ENCODE measurements at regions not wholly inside any gene's neighbourhood (a gene's known extent, or its start where the extent isn't known, plus 50 kb on each side); places are given as distances from the start of the nearest gene placed in this dataset.
A peak's percentile ranks its signal among the peaks of the same experiment; 100 is the strongest.

- peaks cover 0 to 13% (median 0%) of the 10 kb centered on the region in 3 donors for H3K4me1 ChIP-seq
- WGBS, 2 donors: 43 to 47% methylated on average over 3 of the region's 3 CpGs
- no peaks in the 10 kb centered on the region for H3K36me3 ChIP-seq
- H3K27ac ChIP-seq: peak overlapping the region in 1 of 4 donors; percentile 25
- TF ChIP-seq POLR2A (IDR thresholded peaks at IDR 0.05): no peak
- no peak for TF ChIP-seq CTCF (IDR thresholded peaks at IDR 0.05)
- no peak overlapping the region for H3K4me3 ChIP-seq
- no peaks in the 10 kb centered on the region for H3K9me3 ChIP-seq
- H3K27me3 ChIP-seq: no peaks in the 10 kb centered on the region
- intact Hi-C loops (cut with DNase I): no loop called here
- no peak for DNase-seq
These were observed 535.8 kb upstream of the SLITRK1 start for GRCh38 chr13:84418041-84418440.

DNA sequence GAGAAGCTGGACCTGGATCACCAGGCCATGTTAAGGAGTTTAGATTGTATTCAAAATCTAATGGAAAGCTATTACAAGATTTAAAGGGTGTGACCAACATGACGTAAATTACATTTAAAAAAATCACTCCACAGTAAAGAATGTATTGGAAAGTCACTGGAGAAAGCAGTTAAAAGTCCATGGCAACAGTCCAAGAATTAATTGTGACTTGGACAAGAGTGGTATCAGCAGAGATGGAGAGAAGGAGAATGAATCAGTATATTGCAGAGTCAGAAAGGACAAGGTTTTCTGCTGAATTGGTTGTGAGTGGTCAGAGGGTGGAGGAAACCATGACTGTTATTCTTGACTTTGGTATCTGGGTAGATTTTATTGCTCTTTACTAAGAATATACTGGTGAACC, 535.1 kb upstream of the SLITRK1 start:
- Histone ChIP-seq H3K4me3 (no peak overlapping the region), H3K27me3 (no peaks in the 10 kb centered on the region), H3K4me1 (peaks cover 0 to 13% (median 0%) of the 10 kb centered on the region in 3 donors), H3K9me3 (no peaks in the 10 kb centered on the region), H3K27ac (no peak overlapping the region), H3K36me3 (no peaks in the 10 kb centered on the region)
- no peak for TF ChIP-seq POLR2A (IDR thresholded peaks at IDR 0.05)
- TF ChIP-seq CTCF (IDR thresholded peaks at IDR 0.05): no peak
- DNase-seq: no peak
- intact Hi-C loops (cut with DNase I): no loop called here
- 47 to 60% methylated on average over 1 of the region's 1 CpG for WGBS, 2 donors

GRCh38 chr13:84413016-84413415, 530.7 kb upstream of the SLITRK1 start:
- H3K4me3 ChIP-seq: no peak overlapping the region
- H3K27me3 ChIP-seq: no peaks in the 10 kb centered on the region
- H3K4me1 ChIP-seq: peaks cover 0 to 5% (median 0%) of the 10 kb centered on the region in 3 donors
- TF ChIP-seq POLR2A (IDR thresholded peaks at IDR 0.05): no peak
- no peak for TF ChIP-seq CTCF (IDR thresholded peaks at IDR 0.05)
- no peak for DNase-seq
- 63 to 77% methylated on average over 2 of the region's 2 CpGs for WGBS, 2 donors
- H3K36me3 ChIP-seq: no peaks in the 10 kb centered on the region
- intact Hi-C loops (cut with DNase I): no loop called here
- H3K9me3 ChIP-seq: no peaks in the 10 kb centered on the region
- no peak overlapping the region for H3K27ac ChIP-seq

- Histone ChIP-seq H3K27me3 (no peaks in the 10 kb centered on the region), H3K9me3 (no peaks in the 10 kb centered on the region), H3K4me3 (no peak overlapping the region), H3K36me3 (no peaks in the 10 kb centered on the region), H3K4me1 (peaks cover 0 to 7% (median 0%) of the 10 kb centered on the region in 3 donors), H3K27ac (no peak overlapping the region)
- DNase-seq: no peak
- TF ChIP-seq POLR2A (IDR thresholded peaks at IDR 0.05): no peak
- no peak for TF ChIP-seq CTCF (IDR thresholded peaks at IDR 0.05)
- intact Hi-C loops (cut with DNase I): no loop called here
- WGBS, 2 donors: 80 to 96% methylated on average over 1 of the region's 1 CpG
These were observed 523.0 kb upstream of the SLITRK1 start for GRCh38 chr13:84405286-84405685.

DNA sequence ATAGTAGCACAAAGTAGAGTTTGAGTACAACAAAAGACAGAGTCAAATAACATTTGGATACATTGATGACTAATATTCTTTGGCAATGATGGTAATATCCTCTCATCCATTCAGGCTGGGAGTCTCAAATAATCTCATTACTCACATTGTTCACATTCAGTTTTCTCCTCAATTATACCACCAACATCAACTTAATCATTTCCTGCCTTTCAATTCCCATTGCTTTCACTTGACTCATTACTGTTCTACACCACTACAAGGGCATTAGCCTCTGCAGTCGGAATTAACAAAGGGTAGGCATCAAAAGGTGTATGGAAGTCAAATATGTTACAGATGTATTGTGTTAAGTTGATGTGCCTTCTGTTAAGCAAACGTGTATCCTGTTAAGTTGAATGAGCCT, 518.4 kb upstream of the SLITRK1 start:
- no peaks in the 10 kb centered on the region for H3K9me3 ChIP-seq
- H3K36me3 ChIP-seq: no peaks in the 10 kb centered on the region
- TF ChIP-seq POLR2A (IDR thresholded peaks at IDR 0.05) (no peak), CTCF (IDR thresholded peaks at IDR 0.05) (no peak)
- peaks cover 0 to 18% (median 0%) of the 10 kb centered on the region in 3 donors for H3K4me1 ChIP-seq
- intact Hi-C loops (cut with DNase I): no loop called here
- DNase-seq: no peak
- H3K27ac ChIP-seq: no peak overlapping the region
- 14 to 15% methylated on average over 2 of the region's 2 CpGs for WGBS, 2 donors
- no peaks in the 10 kb centered on the region for H3K27me3 ChIP-seq
- no peak overlapping the region for H3K4me3 ChIP-seq

All from esophagus squamous epithelium (tissue), 5 donors.